GM19397 (cell line): ENCODE measurements at regions not wholly inside any gene's neighbourhood (a gene's known extent, or its start where the extent isn't known, plus 50 kb on each side); places are given as distances from the start of the nearest gene placed in this dataset.

Source experiments
- ATAC-seq: cut with Tn5 transposase; IDR thresholded peaks from one replicate; pipeline ENCODE4 v1.9.1; 2021; ENCODE audit warnings: mild to moderate bottlenecking, moderate library complexity; ENCODE audit not compliant: unreplicated experiment

DNA sequence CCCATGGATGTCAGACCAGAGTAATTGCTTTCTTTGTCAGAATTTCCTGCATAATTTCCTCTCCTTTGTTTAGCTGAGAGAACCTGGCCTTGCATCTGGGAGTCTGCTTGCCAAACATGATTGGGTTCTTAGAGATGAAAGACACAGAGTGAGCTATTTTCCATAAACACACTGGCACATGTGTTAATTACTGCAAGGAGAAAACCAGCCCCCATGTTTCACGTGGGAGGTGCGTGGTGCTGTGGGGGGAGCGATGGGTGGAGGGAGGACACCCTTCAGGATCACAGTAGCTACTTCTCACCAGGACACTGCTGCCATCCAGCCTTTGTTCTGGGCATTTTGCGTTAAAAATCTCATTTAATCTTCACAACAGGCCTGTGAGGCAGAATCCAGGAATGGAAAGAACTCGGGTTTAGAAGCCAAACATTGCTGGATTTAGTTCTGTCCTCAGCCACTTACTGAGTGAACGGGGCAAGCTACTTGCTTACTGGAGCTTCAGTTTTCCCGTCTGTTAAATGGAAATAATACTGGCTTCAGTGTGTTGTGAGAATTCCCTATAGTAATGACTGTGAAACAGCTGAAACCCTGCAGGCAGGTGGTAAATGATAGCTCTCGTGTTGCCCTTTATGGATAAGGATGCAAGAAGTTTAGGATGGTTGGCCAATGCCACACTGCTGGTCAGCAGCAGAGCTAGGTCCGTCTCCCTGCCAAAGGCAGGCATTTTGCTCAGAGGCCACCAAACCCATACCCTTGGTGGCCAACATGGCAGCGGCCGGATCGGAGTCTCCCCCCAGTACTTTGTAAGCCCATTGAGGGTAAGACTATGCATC, 100.1 kb upstream of the ASAP2 start:
- ATAC-seq: no peak

DNA sequence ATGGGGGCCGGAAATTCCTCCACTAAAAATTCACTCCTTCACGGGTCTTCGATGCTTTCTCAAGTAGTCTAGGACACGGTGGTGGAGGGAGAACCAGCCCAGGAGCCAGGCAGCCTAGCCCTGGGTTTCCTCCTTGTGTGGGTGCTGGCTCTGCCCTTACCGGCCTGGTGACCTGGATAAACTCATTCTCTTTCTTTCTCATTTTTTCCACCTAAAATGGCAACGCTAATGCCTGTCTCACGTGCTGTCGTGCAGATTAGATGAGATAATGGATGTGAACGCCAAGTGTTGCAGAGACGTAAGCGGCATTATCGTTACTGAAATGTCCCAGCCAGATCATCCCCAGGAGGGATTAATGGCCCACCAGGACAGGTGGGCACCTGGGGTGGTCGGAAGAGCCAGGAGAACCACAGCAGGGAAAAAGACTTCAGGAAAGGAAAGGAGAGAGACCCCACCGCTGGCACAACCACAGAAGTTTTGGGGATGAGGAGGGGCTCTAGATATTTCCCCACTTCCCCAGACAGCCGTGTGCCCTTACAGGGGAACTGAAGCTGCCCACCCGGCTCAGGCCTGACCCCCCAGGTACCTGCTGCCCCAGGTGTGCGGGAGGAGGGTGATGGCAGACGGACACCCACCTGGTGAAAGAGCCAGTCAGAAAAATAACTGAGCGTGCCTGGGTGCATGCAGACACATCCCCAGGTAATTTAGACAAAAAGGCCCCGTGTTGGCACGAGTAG, 100.8 kb upstream of the ASAP2 start:
- ATAC-seq: no peak

DNA sequence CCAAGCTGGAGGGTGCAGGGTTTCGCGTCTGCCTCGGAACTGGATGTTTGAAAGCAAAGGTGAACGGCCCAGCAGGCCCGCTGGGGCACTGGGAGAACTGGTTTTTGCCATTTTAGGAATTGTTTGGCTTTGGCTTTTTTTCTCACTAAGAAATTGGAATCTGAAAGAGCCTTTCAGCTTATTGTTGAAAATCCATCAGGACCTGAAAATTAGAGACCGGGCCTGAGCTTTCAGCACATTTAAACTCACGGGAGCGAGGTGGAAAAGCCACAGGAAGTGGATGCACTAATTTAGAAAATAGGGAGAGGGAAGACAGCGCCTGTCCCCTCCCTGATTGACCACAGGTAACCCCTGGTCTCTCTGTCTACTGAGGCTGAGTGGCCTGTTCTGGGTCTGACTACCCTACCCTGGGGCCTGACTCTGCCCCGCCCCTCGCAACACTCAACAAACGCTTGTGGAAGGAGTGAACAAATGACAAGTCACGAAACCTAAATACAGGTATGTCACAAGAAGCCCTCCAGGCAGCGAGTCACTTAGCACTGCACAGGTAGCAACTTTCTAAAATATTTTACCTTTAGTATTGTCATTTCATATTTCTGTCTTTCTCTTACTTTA, 100.3 kb upstream of the MBOAT2 start:
- ATAC-seq: no peak

DNA sequence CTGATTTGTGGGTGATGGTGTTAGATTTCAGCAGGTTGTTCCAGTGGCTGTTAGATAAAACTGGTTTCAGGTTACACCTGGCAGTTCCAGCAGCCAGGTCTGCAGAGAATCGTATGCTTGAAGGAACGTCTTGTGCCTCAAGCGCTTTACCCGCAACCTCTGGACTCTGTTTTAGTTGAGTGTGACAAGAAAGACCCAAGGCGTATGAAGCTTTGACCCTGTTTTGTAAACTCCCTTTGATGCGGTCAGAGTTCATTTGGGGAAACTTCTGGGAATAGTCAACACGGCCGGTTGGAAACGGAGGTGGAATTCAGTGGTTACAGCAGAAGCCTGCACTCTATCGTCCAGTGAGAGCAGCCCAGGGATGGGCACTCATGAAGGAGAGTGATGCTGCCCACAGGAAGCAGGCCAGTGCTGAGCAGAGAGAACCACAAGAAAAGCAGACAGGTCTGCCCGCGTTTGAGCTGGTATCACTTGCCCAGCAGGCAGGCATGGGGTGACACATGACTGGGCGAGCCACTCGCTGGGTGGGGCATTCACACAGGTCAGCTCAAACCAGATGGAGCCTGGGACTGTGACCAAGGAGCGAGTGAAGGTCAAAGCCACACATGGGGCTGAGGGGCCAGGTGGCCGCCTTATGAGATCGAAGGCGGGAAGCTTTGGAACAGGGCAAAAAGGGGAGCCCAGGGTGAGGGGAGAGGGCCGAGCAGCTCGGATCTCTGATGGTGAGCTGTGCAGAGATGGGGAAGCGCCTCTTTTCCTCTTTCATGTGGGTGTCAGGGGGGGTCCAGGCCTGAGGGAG, 99.6 kb upstream of the MBOAT2 start:
- no peak for ATAC-seq

DNA sequence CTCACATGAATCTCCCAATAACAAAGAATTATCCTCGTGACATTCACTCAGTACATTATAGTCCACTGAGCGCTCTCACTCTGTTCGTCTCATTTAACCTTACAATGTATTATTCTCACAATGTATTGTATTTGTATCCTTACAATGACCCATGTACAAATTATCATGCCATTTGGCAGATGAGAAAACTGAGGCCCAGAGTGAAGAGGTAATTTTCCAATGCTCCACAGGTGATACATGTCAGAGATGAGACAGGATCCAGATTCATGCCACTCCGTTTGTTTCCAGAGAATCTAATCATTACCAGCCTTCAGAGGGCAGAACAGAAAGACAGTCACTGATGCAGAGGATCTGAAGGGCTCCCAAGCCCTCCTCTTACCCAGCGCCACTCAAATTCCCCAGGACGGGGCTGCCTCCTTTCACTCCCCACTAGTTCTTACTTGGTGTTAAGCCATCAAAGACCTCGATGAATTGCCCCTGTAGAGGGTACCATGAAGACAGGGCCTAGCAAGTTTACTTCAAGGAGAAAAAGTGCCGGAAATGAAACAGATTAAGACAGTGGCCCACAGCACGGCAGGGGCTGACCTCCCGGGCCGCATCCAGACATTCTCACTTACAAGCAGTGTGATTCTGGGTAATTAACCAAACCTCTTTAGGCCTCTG, 98.4 kb upstream of the MBOAT2 start:
- no peak for ATAC-seq

DNA sequence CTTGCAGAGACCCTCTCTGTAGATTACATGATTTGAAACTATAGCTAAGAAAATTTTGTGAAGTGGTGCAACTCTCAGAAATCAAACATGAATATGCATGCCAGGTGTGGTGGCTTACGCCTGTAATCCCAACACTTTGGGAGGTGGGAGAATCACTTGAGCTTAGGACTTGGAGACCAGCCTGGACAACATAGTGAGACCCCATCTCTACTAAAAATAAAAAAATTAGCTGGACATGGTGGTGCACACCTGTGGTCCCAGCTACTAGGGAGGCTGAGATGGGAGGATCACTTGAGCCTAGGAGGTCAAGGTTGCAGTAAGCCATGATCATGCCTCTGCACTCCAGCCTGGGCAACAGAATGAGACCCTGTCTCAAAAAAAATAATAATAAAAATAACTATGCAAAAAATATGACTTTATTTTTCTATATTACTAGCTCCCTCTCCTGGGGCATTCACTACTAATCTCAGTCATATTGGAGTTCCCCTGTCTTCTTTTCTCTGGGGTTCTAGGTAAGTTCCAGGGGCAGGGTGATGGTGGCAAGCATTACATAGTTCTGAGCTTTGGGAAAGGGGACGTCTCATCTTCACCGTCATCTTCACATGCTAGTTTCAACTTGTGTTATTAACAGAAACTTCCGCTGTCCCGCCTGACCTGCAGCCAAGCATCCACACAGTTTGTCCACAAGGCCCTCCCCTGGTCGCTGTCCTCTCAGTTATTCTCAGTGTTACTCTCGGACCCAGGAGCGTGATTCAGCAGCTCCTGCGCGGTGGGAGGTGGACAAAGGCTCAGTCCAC, 96.8 kb upstream of the MBOAT2 start:
- ATAC-seq: no peak

DNA sequence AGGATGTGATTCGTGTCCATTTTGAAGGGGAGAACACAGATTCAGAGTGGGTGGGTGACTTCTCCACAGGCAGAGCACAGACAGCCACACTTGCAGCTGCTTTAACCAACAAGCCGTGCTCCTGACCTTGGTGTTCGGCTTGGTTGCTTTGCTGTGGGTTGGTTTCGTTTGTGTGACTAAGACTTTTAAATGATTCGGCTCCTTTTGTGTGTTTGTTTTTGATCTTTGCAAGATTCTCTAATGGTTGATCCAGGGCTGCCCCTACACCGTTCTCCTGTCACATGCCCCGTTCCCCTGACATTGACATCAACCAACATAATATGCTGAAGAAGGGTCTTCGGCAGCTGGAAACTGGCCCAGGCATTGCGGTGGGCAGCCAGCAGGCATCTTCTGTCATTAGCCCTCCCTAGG, 95.9 kb upstream of the MBOAT2 start:
- ATAC-seq: peak; percentile 60

DNA sequence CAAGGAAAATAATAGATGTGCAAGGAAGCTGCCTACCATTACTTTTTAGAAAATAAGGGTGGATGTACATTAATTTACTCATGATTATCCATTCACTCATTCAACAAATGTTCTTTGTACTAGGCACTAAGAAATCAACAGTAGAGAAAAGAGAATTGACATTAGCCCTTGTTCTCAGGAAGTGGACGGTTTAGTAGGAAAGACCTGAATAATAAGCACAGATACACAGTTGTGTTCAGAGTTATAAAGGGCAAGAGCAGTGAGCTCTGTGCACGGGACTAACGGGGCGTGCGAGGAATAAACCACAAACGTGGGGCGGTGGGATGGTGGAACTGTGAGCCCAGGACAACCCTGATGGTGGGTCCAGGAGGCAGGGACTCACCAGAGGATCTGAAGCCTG, 94.4 kb upstream of the MBOAT2 start:
- ATAC-seq: no peak

DNA sequence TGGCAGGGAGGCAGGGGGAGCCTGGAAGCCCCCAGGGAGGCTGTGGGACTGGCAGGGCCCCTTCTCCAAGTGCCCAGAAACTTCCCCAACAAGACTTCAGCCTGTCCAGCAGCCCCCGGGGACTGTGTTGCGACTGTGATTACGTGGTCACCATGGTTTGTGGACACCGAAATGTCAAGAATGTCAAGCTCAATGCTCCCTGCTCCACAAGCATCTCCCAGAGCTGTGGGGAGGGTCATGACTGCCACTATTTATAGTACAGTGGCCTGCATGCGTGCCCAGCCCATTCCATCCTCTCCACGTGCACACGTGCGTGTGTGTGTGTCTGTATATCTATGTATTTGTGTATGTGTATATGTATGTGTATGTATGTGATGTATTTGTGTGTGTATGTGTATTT, 93.8 kb upstream of the MBOAT2 start:
- ATAC-seq: no peak

DNA sequence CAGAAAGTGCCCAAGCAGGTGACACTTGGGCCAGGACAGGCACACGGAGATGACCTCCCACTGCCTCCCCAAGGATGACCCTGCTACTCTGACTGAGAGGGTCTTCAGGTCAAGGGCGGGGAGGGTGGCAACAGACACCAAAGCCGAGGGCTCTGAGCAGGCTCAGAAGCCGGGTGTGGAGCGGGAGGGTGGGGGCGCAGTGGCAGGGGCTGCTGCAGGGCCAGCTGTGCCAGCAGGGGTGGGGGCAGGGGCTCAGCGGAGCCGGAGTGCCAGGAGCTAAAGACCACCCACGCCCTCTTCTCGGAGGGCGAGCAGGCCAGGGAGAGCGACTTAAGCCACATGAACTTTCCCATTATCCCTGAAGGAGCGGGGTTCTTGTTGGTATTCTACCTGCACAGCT, 93.3 kb upstream of the MBOAT2 start:
- ATAC-seq: no peak

DNA sequence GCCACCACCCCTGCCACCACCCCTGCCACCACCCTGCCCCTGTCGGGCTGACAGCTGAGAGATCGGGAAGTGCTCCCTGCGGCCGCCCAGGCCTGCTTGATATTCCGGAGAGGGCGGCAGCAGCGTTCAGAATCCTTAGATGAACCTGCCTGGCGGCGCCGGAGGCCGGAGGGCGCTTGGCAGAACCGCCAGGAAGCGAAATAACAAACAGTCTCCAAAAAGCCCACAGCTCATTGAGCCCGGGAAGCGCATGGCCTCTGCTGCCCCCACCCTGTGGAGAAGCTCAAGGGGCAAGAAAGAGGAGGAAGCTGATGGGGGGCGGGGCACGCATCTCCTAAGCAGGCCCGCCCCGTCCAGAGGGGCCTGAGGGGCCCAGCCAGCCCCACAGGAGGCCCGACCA, 92.2 kb upstream of the MBOAT2 start:
- no peak for ATAC-seq

DNA sequence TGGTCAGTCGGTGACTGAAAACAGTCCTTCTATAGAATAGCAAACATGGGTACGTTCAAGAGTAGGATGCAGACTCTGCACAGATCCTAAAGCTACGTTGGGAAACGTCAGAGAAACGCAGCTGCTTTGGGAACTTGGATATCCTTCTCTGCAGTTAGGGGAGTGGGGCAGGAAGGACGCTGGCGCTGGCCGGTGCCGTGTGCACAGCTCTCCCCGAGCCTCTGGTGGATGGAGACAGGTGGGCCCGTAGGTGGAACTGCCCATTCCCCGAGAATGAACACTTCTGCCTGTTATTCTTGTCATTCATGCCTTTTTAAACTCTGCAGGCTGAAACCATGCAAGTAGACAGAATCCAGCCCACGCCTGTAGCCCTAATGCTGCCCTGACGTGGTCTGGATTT, 91.7 kb upstream of the MBOAT2 start:
- no peak for ATAC-seq

DNA sequence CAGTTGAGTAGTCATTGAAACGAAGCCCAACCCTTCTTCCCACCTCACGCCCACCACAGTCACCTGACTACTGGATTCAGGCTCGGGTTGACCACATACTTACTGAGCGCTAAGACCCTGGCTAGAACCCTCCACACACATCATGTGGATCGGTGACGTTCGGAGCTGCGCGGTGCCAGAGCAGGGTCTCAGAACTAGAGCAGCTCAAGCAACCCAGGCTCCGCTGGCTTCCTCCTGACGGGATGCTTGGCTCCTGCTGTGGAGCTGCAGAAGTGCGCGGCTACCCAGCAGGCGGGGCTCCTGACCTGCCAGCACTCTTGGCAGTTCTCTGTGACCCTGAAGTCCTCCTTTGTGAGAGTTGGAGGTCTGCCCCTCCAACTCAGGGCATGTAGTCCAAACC, 90.6 kb upstream of the MBOAT2 start:
- no peak for ATAC-seq

DNA sequence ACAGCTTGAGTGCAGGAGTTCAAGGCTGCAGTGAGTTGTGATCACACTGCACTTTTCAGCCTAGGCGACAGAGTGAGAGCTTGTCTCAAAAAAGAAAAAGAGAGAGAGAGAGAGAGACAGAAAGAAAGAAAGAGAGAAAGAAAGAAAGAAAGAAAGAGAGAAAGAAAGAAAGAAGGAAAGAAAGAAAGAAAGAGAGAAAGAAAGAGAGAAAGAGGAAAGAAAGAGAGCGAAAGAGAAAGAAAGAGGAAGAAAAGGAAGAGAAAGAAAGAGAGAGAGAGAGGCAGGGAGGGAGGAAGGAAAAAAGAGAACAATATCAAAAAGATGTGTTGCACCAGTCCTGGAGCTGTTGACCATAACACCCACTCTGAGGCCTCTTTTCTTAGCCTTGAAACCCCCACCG, 89.8 kb upstream of the MBOAT2 start:
- ATAC-seq: no peak

DNA sequence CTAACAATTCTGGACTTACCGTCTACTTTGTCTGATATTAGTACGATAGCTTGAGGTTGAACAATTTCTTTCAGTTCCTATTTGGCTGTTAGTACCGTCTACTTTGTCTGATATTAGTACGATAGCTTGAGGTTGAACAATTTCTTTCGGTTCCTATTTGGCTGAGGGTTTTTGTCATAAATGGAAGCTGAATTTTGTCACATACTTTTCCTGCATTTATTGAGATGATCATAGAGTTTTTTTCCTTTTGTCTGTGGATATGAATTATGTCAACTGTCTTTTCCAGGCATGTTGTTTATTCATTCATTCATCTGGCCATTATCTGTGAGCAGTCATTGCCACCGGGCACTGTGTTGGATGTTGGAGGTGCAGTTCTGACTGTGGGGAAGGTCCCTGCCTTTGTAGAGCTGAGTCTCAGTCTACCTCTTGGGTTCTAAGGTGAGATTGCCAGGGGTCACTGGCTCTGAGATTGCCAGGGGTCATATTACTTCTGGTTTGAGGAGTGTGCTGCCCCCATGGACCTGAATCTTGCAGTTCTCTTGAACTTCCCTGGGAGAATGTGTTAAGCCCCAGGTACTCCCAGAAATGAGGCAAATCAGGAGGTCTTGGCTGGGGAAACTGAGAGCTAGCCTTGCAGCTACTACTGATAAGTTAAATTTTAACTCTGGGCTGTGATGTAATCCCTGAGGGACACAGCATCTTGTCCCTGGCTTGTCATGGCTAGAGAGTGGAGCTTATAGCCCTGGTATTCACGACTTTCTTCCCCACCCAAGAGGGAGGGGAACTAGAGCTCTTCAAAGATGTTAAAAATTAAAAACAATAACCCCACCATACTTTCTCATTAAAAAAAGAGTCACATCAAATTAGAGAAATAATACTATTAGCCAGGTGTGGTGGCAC, 89.1 kb upstream of the MBOAT2 start:
- peak; percentile 84 for ATAC-seq

DNA sequence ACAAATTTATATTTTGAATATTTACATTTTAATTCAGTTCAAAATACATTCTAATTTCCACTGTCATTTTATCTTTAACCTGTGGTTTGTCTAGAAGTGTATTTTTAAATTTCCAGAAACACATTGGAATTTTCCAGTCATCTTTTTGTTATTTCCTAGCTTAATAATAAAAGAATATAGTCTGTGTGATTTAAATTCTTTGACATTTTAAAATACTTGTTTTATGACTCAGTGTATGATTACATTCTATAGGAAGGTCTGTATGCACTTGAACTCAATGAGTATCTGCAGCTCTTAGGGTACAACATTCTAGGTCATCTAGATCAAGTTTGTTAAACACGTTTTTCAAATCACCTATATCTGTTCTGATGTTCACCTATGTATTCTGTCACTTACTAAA, 88.3 kb upstream of the MBOAT2 start:
- ATAC-seq: no peak

DNA sequence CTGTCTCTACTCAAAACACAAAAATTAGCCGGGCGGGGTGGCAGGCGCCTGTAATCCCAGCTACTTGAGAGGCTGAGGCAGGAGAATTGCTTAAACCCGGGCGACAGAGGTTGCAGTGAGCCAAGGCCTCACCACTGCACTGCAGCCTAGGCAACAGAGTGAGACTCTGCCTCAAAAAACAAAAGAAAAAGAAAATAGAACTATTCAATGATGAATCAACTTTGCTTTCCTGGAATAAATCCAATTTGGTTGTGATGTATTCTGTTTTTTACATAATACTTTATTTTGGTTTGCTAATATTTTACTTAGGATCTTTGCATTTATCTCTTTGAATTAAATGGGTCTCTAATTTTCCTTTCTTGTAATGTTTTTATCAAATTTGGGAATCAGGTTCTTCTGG, 86.3 kb upstream of the MBOAT2 start:
- ATAC-seq: no peak

DNA sequence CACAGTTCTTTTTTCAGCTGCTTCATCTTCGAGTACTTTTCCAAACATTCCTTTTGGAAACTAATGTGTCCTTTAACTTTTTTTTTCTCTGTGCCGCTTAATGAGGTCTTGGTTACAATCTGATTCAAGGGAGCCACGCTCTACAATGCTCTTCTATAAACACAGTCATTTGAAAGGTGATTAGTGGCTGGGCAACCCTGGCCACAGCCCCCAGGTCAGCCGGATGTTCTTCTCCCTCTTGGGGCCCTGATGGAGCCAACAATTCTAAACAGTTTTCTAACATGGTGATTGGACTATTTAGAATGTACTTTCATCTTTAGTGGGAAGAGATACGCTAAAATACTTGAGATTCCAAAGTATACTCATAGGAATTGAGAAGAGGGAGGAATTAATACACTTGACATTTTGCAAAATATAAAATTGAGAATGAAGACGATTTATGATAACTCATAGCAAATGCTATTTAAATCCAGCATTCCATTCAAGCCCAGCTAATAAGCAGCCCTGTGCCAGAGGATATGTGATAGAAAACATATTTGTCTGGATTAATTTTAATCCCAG, 83.7 kb upstream of the MBOAT2 start:
- no peak for ATAC-seq

DNA sequence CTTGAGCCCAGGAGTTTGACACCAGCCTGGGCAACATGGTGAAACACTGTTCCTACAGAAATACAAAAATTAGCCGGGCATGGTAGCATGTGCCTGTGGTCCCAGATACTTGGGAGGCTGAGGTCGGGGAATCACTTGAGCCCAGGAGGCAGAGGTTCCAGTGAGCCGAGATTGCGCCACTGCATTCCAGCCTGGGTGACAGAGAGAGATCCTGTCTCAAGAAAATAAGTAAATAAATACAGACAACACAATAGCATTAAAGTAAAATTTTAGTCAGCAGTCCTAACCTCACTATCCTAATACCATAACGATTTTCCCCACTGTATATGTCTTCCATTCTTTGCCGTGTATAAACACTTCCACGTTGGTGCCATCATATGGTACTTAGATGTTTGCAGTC, 83.0 kb upstream of the MBOAT2 start:
- no peak for ATAC-seq
